GM19238 (cell line): ENCODE measurements at regions not wholly inside any gene's neighbourhood (a gene's known extent, or its start where the extent isn't known, plus 50 kb on each side); places are given as distances from the start of the nearest gene placed in this dataset.
"Not testable (repeated sequence)": the region's sequence is repeated elsewhere in the genome, so short reads cannot be mapped to it uniquely, and the experiment has no call there.

Experiments used
- DNase-seq: peaks from one replicate; pipeline ENCODE4 v3.0.0; 2011; ENCODE audit warnings: low spot score; ENCODE audit not compliant: insufficient read length

DNA sequence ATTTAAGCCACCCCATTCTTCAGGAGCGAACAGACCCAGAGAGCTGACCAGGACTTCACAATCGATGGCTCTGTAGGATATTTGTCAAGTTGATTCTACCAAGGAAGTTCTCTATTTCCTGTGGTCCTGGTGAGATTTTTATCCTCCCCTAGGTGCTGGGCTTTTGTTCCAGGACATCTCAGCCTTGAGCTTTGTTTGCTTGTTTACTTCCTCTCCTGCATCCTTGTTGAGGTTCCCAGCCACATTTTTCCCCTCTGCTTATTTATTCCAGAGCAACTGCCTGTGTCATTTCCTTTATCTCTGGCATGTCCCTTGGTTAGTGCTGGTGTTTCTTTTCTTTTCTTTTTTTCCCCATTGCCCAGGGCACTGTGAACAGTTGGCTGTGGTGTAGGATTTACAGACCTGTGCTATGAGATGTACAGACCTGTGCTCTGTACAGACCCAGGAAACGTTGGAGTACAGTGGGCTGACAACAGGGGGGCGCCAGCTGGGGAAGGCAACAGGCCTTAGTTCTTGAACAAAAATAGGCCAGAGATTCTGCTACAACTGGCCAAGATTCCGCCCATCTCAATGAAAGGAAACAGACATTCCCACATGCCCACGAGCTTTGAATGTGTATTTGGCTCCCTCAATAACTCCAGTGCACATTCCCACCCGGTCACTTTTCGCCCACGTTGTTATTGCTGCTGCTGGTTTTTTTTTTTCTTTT is 235.9 kb upstream of the DDI1 start:
- DNase-seq = no peak

GRCh38 chr11:103803062-103803461 is 233.4 kb upstream of the DDI1 start:
- DNase-seq = no peak

- DNase-seq = no peak
Measured at GRCh38 chr11:103805688-103806009, 230.8 kb upstream of the DDI1 start.

DNA sequence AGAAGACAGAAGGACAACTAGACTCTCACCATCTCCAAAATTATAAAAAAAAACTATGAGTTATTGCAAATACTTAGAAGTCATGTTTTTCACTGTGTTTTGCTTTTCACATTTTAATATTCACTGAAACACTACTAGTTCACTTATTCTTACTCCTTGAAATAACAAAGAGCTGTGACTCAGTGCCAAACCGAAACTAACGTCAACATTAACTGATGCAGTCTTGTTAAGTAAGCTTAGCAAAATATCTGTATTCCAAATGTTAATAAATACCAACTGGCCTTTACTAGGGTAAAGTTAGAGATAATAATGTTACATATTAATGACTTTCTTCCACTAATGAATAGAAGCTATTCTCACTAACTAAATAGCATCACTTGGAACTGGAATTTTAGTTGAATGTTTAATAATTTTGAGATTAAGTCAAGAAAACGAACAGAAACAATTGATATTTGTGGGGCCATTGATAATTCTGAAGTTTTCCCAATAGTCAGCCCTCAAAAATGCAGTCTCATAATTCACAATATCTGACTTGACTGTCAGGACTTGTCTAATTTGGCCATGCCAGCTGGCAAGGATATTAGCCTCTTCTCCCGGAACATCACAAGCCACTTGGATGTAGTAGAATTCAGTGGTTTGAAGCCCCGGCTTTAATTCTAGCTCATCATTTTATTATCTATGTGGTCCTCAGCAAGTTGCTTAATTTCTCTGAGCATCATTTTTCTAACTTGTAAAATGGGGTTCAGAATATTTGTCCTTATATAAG is 230.1 kb upstream of the DDI1 start:
- DNase-seq = no peak

- no peak for DNase-seq
Measured at GRCh38 chr11:103807806-103808205, 228.6 kb upstream of the DDI1 start.

GRCh38 chr11:103808252-103808651 is 228.2 kb upstream of the DDI1 start:
- no peak for DNase-seq

DNA sequence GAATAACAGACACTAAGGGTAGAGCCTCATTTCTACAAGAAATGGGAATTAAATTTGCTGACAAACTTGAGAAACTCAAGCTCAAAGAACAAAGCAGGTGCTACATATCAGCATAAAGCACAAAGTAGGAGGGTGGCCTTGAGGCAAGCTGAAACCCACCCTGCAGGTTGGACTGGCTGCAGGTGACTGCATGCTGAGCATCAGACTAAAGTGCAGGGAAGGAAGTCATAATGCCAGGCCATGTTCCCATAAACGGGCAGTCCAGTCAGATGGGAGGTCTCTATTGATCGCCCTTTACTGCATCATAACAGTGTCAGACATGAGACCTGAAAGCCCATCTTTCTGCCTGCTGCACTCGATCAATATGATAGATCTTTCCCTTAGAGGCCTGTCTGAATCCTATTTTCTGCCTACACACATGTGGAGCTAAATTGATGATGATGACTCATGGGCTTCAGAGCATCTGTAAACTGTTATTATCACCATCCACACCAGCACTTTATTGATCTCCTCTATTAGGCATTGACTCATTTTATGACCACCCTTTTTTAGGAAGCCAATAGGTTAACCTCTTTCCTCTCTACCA is 224.5 kb upstream of the DDI1 start:
- DNase-seq = no peak

DNA sequence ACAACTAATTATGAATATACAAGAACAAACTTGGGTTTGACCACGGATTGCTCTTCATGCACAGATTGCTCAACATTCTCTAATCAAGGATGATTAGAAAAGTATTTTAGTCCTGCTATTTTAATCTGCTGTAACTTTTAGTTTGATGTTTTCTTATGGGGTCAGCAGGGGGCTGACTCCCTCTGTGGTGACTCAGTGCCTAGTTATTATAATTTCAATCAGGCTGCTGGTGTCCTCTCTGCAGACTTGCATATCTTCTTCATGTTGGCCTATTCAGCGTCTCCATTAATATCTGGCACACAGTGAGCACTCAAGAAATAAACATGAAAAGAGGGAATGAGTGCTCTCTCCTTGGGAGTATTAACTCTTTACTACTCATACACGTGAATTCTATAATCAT is 223.8 kb upstream of the DDI1 start:
- no peak for DNase-seq

- not testable (repeated sequence) for DNase-seq
Measured at GRCh38 chr11:103820345-103820744, 216.1 kb upstream of the DDI1 start.

- DNase-seq = no peak
Measured at GRCh38 chr11:103824116-103824515, 212.3 kb upstream of the DDI1 start.

- no peak for DNase-seq
Measured at GRCh38 chr11:103825469-103825868, 211.0 kb upstream of the DDI1 start.

DNA sequence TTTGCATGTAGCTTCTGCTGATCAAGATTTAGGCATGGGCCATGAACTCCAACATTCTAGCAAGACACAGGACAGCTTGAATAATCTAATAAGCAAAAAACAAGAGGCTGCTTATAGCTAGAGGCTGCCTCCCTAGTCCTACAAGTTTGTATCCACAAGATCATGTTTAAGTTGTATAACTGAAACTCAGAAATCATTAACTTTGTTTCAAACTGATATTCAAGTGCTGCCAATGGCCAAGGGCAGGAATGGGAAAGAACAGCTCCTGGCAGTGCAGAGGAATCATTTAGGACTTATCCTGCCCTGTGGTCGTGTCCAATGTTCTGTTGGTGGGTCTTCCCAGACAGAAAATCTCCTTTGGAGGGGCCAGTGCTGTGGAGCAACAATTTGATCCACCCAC is 209.6 kb upstream of the DDI1 start:
- no peak for DNase-seq

- DNase-seq = no peak
Measured at GRCh38 chr11:103829596-103829995, 206.8 kb upstream of the DDI1 start.

DNA sequence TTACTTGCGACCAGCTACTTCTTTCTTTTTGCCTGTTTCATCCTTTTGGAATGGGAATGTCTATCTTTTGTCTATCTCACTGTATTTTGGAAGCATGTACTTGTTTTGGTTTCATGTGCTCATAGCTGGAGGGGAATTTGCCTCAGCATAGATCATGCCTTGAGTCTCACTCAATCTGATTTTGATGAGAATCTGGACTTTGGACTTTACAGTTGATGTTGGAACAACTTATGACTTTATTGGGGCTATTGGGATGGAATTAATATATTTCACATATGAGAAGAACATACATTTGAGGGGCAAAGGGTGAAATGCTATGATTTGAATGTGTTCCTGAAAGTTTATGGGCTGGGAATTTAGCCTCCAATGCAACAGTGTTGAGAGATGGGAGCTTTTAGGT is 206.2 kb upstream of the DDI1 start:
- DNase-seq = no peak

GRCh38 chr11:103832762-103833161 is 203.7 kb upstream of the DDI1 start:
- DNase-seq = no peak

DNA sequence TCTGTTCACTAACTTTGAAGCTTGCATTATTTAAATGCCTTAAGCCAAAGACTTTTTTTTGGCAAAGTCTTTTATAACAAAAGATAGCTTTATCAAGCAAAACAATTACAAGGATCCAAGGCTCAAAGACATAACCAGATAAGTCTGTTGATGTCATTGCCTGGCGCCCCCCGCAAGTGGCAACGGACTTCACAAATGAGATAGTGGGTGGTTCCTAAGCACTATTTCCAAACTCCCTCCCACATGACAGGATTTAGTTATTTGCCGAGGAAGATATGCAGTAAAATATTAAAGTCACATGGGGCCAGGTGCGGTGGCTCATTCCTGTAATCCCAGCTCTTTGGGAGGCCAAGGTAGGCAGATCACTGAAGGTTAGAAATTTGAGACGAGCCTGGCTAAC is 194.2 kb upstream of the DDI1 start:
- no peak for DNase-seq

- no peak for DNase-seq
Measured at GRCh38 chr11:103842795-103843194, 193.6 kb upstream of the DDI1 start.

- no peak for DNase-seq
Measured at GRCh38 chr11:103844327-103845215, 191.9 kb upstream of the DDI1 start.

DNA sequence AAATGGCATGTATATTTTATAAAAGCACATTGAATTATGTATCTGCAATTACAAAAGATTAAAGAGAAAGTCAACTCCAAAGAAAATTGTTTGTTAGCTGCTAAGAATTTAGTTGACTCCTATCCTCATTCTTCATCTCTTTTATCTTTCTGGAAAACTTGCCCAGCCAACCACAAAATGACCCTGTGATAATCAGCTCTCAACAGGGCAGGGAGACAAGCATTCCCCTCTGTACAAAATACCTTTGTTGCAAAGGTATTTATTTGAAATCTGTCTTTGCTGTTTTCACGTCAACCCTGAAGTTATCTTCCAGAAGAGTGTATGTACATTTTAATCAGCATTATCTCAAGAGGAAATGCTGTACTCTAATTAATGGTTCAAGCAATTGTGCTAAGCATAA is 191.1 kb upstream of the DDI1 start:
- DNase-seq = no peak

GRCh38 chr11:103848686-103849085 is 187.8 kb upstream of the DDI1 start:
- DNase-seq = no peak

DNA sequence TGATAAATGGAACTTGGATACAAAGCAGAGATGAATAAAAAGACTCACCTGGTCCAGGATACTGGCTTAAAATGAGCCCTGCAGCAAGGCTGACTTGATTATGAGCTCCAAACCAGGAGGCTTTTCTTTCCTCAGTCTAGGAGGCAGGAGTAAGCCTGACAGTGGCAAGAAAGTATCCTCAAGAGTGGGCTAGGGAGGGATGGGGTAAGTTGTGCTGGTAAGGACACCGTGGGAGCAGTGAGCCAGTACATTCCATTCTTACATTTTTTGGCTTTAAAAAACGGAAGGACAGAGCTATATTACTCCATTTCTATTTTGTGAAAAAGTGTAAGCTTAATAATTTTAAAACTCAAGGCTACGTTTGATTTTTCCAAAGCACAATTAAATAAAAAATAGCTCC is 187.1 kb upstream of the DDI1 start:
- no peak for DNase-seq
